Vagina (tissue), 2 donors: ENCODE measurements at regions not wholly inside any gene's neighbourhood (a gene's known extent, or its start where the extent isn't known, plus 50 kb on each side); places are given as distances from the start of the nearest gene placed in this dataset.

Experiments
- DNase-seq, 2 donors: peaks; one replicate each; pipeline ENCODE4 v3.0.0-alpha.2; 2017; ENCODE audit errors: extremely low spot score in 2 of 2
- H3K27ac ChIP-seq: fragments of 200-600 bp; sonication (generic); one replicate; pipeline ENCODE4 v1.5.1; 2019
- H3K27me3 ChIP-seq: fragments of 200-600 bp; sonication (generic); one replicate; pipeline ENCODE4 v1.5.1; 2019
- H3K36me3 ChIP-seq, 2 donors: fragments of 200-600 bp; sonication (generic); one replicate each; pipeline ENCODE4 v1.5.1; 2017 to 2019
- H3K4me1 ChIP-seq: fragments of 200-600 bp; sonication (generic); one replicate; pipeline ENCODE4 v1.5.1; 2019
- H3K4me3 ChIP-seq, 2 donors: fragments of 200-600 bp; sonication (generic); 1 replicate in 1 of 2; 2 replicates in 1 of 2; pipeline ENCODE4 v1.5.1; 2016 to 2019
- H3K9me3 ChIP-seq: fragments of 200-600 bp; sonication (generic); one replicate; pipeline ENCODE4 v1.5.1; 2019
- POLR2A ChIP-seq, 2 donors: fragments of 450-650 bp; IDR thresholded peaks; one replicate each; pipeline ENCODE4 v1.6.1; 2017; ENCODE audit warnings: antibody characterized with exemption in 2 of 2, mild to moderate bottlenecking in 2 of 2, moderate library complexity in 2 of 2
- POLR2AphosphoS5 ChIP-seq, 2 donors: sonication (generic); formaldehyde crosslinking; IDR thresholded peaks; one replicate each; pipeline ENCODE4 v1.9.0; 2017; ENCODE audit warnings: antibody characterized with exemption in 2 of 2, mild to moderate bottlenecking in 2 of 2, low read depth in 1 of 2; ENCODE audit not compliant: insufficient read depth in 1 of 2
- intact Hi-C: fragments of 100-400 bp; cut with DNase I; formaldehyde crosslinking; loops from one replicate; pipeline ENCODE4 v1.15.1; 2023
- TF ChIP-seq, protein P1 (sequence below), 3 experiments: fragments of 450-650 bp in 2 of 3; fragments of 200-600 bp in 1 of 3; sonication (generic) in 1 of 3; IDR thresholded peaks; one replicate each; pipeline ENCODE4 v1.5.1; 2017 to 2019; ENCODE audit warnings: antibody characterized with exemption in 3 of 3, mild to moderate bottlenecking in 2 of 3, moderate library complexity in 2 of 3

DNA sequence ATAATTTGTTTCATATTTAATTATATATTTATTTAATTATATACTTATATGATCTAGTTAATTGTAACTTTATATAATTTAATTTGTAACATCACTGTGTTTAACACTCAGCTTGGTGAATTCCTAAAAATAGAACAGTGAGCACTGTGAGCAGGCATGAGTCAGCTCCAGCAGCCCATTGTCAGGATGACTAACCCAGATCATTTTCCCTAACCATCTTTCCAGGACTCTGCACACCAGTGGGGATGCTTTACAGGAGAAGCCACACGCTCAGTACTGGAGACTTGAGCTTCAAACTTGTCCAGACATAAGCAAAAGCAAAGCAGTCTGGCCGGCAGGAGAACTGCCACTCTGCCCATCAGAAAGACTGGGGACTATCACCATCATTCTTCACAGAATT lies 446.2 kb upstream of the TRPC7 start:
- no peak overlapping the region for H3K27ac ChIP-seq
- TF ChIP-seq POLR2AphosphoS5 (IDR thresholded peaks at IDR 0.05; ENCODE audit: insufficient read depth in 1 of 2, low read depth in 1 of 2) = no peak
- TF ChIP-seq, protein P1, sequence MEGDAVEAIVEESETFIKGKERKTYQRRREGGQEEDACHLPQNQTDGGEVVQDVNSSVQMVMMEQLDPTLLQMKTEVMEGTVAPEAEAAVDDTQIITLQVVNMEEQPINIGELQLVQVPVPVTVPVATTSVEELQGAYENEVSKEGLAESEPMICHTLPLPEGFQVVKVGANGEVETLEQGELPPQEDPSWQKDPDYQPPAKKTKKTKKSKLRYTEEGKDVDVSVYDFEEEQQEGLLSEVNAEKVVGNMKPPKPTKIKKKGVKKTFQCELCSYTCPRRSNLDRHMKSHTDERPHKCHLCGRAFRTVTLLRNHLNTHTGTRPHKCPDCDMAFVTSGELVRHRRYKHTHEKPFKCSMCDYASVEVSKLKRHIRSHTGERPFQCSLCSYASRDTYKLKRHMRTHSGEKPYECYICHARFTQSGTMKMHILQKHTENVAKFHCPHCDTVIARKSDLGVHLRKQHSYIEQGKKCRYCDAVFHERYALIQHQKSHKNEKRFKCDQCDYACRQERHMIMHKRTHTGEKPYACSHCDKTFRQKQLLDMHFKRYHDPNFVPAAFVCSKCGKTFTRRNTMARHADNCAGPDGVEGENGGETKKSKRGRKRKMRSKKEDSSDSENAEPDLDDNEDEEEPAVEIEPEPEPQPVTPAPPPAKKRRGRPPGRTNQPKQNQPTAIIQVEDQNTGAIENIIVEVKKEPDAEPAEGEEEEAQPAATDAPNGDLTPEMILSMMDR (IDR thresholded peaks at IDR 0.05) = no peak
- TF ChIP-seq POLR2A (IDR thresholded peaks at IDR 0.05) = no peak
- intact Hi-C loops = no loop called here
- H3K4me1 ChIP-seq = peaks cover 5% of the 10 kb centered on the region
- H3K9me3 ChIP-seq = no peaks in the 10 kb centered on the region
- no peaks in the 10 kb centered on the region for H3K27me3 ChIP-seq
- no peak for DNase-seq
- no peaks in the 10 kb centered on the region for H3K36me3 ChIP-seq
- H3K4me3 ChIP-seq = no peak overlapping the region

DNA sequence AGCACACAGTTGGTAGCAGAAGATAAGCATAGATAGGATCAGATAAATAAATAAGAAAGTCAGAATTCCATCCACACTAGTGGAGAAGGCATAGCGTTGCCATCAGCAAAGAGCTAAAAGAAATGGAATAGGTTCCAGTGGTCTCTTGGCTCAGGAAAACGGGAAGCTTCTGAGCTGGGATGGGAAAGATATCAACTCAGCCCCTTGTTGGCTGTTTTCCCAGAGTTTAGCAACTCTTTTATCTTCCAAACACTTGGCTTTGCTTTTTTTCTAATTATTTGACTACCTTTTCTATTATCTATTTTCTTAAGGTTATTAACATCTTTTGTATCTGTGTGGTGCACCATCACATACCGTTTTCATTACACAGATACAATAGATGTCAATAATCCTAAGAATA lies 445.7 kb upstream of the TRPC7 start:
- H3K4me3 ChIP-seq = no peak overlapping the region
- intact Hi-C loops = no loop called here
- no peak for DNase-seq
- H3K27ac ChIP-seq = no peak overlapping the region
- no peak for TF ChIP-seq POLR2A (IDR thresholded peaks at IDR 0.05)
- no peaks in the 10 kb centered on the region for H3K27me3 ChIP-seq
- H3K9me3 ChIP-seq = no peaks in the 10 kb centered on the region
- peaks cover 5% of the 10 kb centered on the region for H3K4me1 ChIP-seq
- H3K36me3 ChIP-seq = no peaks in the 10 kb centered on the region

DNA sequence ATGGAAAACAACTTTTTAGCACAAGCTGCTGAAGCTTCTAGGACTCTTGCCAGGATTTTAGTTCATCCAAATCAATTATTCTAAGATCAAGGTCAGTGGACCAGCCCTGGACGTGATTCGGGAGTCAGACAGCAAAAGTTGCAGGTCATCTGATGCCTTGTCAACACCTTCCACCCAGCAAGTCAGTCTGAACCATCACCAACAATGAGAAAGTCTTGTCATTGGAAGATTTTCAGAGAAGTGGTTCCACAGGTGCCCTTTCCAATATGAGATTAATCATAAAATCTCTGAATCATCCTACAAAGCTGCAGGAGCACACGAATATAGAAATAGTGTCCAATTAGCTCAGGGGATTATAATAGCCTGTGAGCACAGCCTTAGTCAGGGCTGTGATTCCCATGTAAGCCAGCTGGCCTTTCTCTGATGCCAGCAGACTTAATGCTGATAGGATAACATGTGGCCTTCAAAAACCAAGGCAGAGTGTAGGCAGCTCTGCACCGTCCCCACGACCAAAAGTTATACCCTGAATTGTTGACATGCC lies 445.0 kb upstream of the TRPC7 start:
- TF ChIP-seq POLR2AphosphoS5 (IDR thresholded peaks at IDR 0.05; ENCODE audit: insufficient read depth in 1 of 2, low read depth in 1 of 2) (no peak), POLR2A (IDR thresholded peaks at IDR 0.05) (no peak)
- TF ChIP-seq, protein P1 (IDR thresholded peaks at IDR 0.05) = no peak
- intact Hi-C loops = no loop called here

DNA sequence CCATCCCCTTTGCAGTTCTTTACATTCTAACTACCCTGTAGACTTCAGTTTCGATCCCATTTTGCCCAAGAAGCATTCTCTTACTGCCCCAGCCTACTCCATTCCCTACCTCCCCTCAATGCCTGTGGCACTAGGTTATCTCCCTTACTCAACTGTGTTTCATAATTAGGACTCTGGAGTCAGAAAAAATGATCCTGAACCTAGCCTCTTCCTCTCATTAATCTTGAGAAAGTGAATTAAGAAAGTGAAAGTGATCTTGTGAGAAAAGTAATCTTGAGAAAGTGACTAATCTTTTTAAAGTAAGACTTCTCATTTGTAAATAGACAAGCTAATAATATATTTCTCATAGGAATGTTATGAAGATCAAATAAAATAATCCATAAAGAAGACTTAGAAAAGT lies 444.0 kb upstream of the TRPC7 start:
- Histone ChIP-seq H3K4me3 (no peak overlapping the region), H3K36me3 (no peaks in the 10 kb centered on the region), H3K27ac (no peak overlapping the region), H3K27me3 (no peaks in the 10 kb centered on the region), H3K9me3 (no peaks in the 10 kb centered on the region), H3K4me1 (peaks cover 5% of the 10 kb centered on the region)
- TF ChIP-seq, protein P1 (IDR thresholded peaks at IDR 0.05) = no peak
- TF ChIP-seq POLR2AphosphoS5 (IDR thresholded peaks at IDR 0.05; ENCODE audit: insufficient read depth in 1 of 2, low read depth in 1 of 2) = no peak
- TF ChIP-seq POLR2A (IDR thresholded peaks at IDR 0.05) = no peak
- intact Hi-C loops = no loop called here
- DNase-seq = no peak

More for the DNA sequence above, 445.0 kb upstream of the TRPC7 start:
- H3K4me3 ChIP-seq = no peak overlapping the region
- peaks cover 5% of the 10 kb centered on the region for H3K4me1 ChIP-seq
- H3K36me3 ChIP-seq = no peaks in the 10 kb centered on the region
- no peak overlapping the region for H3K27ac ChIP-seq
- no peaks in the 10 kb centered on the region for H3K27me3 ChIP-seq
- DNase-seq = no peak
- no peaks in the 10 kb centered on the region for H3K9me3 ChIP-seq

DNA sequence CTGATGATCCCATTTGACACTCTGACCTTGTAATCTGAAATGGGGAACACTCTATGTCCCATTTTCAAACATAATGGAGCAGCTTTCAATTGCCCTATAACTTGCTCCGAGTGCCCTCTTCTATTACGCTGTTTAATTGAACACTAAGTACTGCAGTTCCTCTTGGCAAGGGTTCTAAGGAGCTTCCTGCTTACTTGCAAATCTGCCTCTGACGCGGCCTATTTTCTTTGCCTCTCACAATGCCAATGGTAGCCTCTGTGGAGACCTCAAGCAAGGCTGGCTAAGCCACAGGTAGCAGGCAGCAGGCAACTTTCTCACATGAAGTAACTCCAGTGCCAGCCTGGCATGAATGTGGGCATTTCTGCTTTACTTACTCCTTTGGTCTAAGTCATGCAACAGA lies 443.4 kb upstream of the TRPC7 start:
- Histone ChIP-seq H3K4me3 (no peak overlapping the region), H3K27me3 (no peaks in the 10 kb centered on the region), H3K36me3 (no peaks in the 10 kb centered on the region), H3K27ac (no peak overlapping the region), H3K4me1 (peaks cover 5% of the 10 kb centered on the region), H3K9me3 (no peaks in the 10 kb centered on the region)
- DNase-seq = no peak
- no peak for TF ChIP-seq POLR2AphosphoS5 (IDR thresholded peaks at IDR 0.05; ENCODE audit: insufficient read depth in 1 of 2, low read depth in 1 of 2)
- no peak for TF ChIP-seq POLR2A (IDR thresholded peaks at IDR 0.05)
- TF ChIP-seq, protein P1 (IDR thresholded peaks at IDR 0.05) = no peak
- intact Hi-C loops = no loop called here
